ENCODE measurements at regions not wholly inside any gene's neighbourhood (a gene's known extent, or its start where the extent isn't known, plus 50 kb on each side); places are given as distances from the start of the nearest gene placed in this dataset.
"Not testable (repeated sequence)": the region's sequence is repeated elsewhere in the genome, so short reads cannot be mapped to it uniquely, and the experiment has no call there.

- TF ChIP-seq POLR2A (IDR thresholded peaks at IDR 0.05) (no peak), CTCF (IDR thresholded peaks at IDR 0.05) (no peak)
- intact Hi-C loops (cut with DNase I; ENCODE audit: low total_unique reads): no loop called here
- Histone ChIP-seq H3K4me3 (no peak overlapping the region), H3K4me1 (peaks cover 0 to 3% of the 10 kb centered on the region in 2 donors), H3K27ac (no peak overlapping the region), H3K9me3 (no peaks in the 10 kb centered on the region), H3K27me3 (no peaks in the 10 kb centered on the region), H3K36me3 (no peaks in the 10 kb centered on the region)
- no peak for DNase-seq
Observed at GRCh38 chr15:46079046-46079445, 444.2 kb downstream of the SQOR start.

- H3K9me3 ChIP-seq: no peaks in the 10 kb centered on the region
- TF ChIP-seq POLR2A (IDR thresholded peaks at IDR 0.05): no peak
- H3K4me3 ChIP-seq: no peak overlapping the region
- H3K36me3 ChIP-seq: no peaks in the 10 kb centered on the region
- no peak for DNase-seq
- H3K27me3 ChIP-seq: no peaks in the 10 kb centered on the region
- intact Hi-C loops (cut with DNase I; ENCODE audit: low total_unique reads): no loop called here
- H3K4me1 ChIP-seq: peaks cover 0 to 3% of the 10 kb centered on the region in 2 donors
- H3K27ac ChIP-seq: peak overlapping the region in 1 of 2 donors; percentile 23
Observed at GRCh38 chr15:46080016-46080415, 445.2 kb downstream of the SQOR start.

GRCh38 chr15:46088486-46089445 lies 453.9 kb downstream of the SQOR start:
- Histone ChIP-seq H3K27me3 (no peaks in the 10 kb centered on the region), H3K4me1 (no peaks in the 10 kb centered on the region), H3K4me3 (no peak overlapping the region), H3K9me3 (no peaks in the 10 kb centered on the region), H3K36me3 (no peaks in the 10 kb centered on the region), H3K27ac (no peak overlapping the region)
- intact Hi-C loops (cut with DNase I; ENCODE audit: low total_unique reads): no loop called here
- TF ChIP-seq CTCF (IDR thresholded peaks at IDR 0.05) (no peak), POLR2A (IDR thresholded peaks at IDR 0.05) (no peak)
- no peak for DNase-seq

- no peak overlapping the region for H3K27ac ChIP-seq
- intact Hi-C loops (cut with DNase I; ENCODE audit: low total_unique reads): no loop called here
- TF ChIP-seq POLR2A (IDR thresholded peaks at IDR 0.05) (no peak), CTCF (IDR thresholded peaks at IDR 0.05) (no peak)
- H3K27me3 ChIP-seq: no peaks in the 10 kb centered on the region
- no peaks in the 10 kb centered on the region for H3K36me3 ChIP-seq
- H3K4me3 ChIP-seq: no peak overlapping the region
- H3K4me1 ChIP-seq: no peaks in the 10 kb centered on the region
- no peak for DNase-seq
- H3K9me3 ChIP-seq: no peaks in the 10 kb centered on the region
Observed at GRCh38 chr15:46089467-46089935, 454.7 kb downstream of the SQOR start.

GRCh38 chr15:46091860-46092450 lies 457.1 kb downstream of the SQOR start:
- Histone ChIP-seq H3K27me3 (no peaks in the 10 kb centered on the region), H3K4me3 (no peak overlapping the region), H3K36me3 (no peaks in the 10 kb centered on the region), H3K9me3 (no peaks in the 10 kb centered on the region), H3K27ac (no peak overlapping the region), H3K4me1 (no peaks in the 10 kb centered on the region)
- TF ChIP-seq POLR2A (IDR thresholded peaks at IDR 0.05): no peak
- no peak for TF ChIP-seq CTCF (IDR thresholded peaks at IDR 0.05)
- intact Hi-C loops (cut with DNase I; ENCODE audit: low total_unique reads): no loop called here
- DNase-seq: no peak

GRCh38 chr15:46098006-46098405 lies 463.2 kb downstream of the SQOR start:
- DNase-seq; H3K9me3 ChIP-seq; H3K4me1 ChIP-seq; H3K4me3 ChIP-seq; H3K36me3 ChIP-seq; H3K27me3 ChIP-seq; intact Hi-C loops (cut with DNase I; ENCODE audit: low total_unique reads); H3K27ac ChIP-seq: not testable (repeated sequence)

All from uterus (tissue), 3 donors.